HG02642 (cell line): ENCODE measurements at regions not wholly inside any gene's neighbourhood (a gene's known extent, or its start where the extent isn't known, plus 50 kb on each side); places are given as distances from the start of the nearest gene placed in this dataset.
"Not testable (repeated sequence)": the region's sequence is repeated elsewhere in the genome, so short reads cannot be mapped to it uniquely, and the experiment has no call there.

Experiments used
- ATAC-seq: cut with Tn5 transposase; IDR thresholded peaks from one replicate; pipeline ENCODE4 v1.9.1; 2021; ENCODE audit warnings: mild to moderate bottlenecking; ENCODE audit not compliant: unreplicated experiment, poor library complexity

DNA sequence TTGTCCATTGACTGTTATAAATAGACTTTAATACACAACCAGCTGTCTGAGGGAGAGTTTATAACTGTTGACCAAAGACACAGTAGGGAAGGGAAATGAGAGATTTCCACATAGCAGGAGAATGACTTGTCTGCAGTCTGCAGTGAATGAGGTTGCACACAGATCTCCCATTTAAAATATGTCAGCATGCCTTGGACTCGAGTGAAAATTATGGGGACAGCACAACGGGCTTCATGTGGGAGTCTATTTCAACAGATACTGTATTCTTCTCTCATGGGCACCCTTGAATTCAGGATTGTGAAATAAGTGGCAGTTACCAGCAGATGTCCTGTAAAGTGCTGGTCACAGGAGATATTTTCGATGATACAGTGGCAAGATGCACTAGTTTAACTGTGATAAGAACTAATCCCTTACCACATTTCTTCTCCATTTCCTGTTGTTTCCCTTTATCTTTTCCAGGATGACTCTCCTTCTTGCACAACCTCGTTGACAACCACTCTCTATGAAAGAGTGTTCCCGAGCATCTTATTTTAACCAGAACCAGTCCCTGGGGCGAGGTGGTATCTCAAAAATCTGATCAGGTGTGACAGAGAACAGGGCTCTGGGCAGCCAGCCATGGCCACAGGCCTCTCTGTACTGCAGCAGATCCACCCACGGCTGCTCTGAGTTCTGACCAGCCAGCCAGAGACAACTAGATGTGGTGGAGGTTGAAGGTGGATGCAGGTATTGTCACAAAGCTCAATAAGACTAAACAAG is 51.5 kb upstream of the MAP3K1 start:
- ATAC-seq: no peak

- no peak for ATAC-seq
Observed at GRCh38 chr5:56763182-56763581, 52.2 kb upstream of the MAP3K1 start.

- no peak for ATAC-seq
Observed at GRCh38 chr5:56761151-56761885, 54.0 kb upstream of the MAP3K1 start.

- no peak for ATAC-seq
Observed at GRCh38 chr5:56760723-56761122, 54.6 kb upstream of the MAP3K1 start.

GRCh38 chr5:56759521-56760216 is 55.7 kb upstream of the MAP3K1 start:
- no peak for ATAC-seq

DNA sequence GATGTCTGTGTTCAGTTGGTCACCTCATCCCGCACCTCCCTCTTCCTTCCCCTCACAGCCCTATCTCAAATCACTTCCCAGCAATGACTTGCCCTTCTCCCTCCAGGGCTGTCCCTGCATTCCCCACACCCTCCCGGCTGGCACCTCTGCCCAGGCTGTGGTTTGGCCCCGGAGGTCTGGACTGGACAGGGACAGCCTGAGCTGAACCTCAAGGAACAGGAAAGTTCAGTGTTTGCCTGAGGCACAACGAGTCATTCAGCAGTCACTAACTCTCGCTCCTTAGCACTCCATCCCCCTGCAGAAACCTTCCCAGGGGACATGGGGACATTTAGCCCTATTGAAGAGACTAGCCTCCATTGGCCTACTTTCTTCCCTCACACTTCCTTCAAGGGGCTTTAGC is 58.3 kb upstream of the MAP3K1 start:
- no peak for ATAC-seq

GRCh38 chr5:56755036-56755555 is 60.3 kb upstream of the MAP3K1 start:
- ATAC-seq: no peak

DNA sequence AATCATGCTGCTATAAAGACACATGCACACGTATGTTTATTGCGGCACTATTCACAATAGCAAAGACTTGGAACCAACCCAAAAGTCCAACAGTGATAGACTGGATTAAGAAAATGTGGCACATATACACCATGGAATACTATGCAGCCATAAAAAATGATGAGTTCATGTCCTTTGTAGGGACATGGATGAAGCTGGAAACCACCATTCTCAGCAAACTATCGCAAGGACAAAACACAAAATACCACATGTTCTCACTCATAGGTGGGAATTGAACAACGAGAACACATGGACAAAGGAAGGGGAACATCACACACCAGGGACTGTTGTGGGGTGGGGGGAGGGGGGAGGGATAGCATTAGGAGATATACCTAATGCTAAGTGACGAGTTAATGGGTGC is 61.8 kb upstream of the MAP3K1 start:
- not testable (repeated sequence) for ATAC-seq

DNA sequence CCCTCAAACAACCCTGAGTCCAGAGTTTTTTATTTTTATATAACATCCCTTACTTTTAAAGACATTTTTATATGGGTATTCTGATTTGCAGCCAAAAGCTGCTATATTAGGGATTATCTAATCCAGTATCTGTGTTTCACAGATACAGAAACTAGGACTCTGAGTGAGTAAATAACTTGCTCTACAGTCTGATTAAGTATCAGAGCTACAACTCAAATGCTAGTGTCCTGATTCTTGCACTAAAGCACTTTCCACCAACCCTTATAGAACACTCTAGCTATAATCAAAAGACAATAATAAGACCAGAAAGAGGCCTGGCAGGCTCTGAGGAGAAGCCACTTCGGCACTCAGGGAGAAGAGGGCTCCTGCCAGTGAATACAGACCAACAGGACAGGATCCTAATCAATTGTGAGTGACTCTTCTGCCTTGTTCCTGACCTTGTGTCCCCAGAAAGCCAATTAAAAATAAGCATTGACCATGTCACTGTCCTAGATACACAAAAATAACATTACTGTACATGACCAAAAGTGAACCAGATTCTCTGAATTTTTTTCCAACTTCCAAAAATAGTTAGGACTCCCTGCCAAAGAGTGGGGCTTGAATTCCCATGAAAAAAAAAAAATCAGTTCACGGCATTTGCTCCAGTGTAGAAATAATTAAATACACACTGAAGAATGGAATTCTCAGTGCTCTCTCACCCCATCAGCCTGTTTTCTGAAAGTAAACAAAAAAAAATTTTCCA is 63.6 kb upstream of the MAP3K1 start:
- ATAC-seq: no peak

DNA sequence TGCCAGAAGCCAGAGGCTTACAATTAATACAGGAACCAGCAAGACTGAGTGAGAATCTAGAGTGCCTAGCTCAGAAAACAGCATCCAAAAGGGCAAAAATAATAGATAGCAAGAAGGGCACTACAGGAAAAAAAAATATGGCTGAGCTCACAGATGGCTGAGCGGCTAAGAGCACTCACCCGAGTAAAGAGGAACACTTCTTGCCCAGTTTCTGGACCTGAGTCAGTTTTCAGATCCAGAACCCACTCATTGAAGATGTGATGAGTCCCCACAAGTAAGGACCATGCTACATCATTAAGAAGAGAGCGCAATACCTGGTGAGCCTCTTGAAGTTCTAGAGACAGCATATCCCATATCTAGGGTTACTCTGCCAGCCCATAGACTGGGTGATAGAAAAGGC is 65.5 kb upstream of the MAP3K1 start:
- no peak for ATAC-seq

DNA sequence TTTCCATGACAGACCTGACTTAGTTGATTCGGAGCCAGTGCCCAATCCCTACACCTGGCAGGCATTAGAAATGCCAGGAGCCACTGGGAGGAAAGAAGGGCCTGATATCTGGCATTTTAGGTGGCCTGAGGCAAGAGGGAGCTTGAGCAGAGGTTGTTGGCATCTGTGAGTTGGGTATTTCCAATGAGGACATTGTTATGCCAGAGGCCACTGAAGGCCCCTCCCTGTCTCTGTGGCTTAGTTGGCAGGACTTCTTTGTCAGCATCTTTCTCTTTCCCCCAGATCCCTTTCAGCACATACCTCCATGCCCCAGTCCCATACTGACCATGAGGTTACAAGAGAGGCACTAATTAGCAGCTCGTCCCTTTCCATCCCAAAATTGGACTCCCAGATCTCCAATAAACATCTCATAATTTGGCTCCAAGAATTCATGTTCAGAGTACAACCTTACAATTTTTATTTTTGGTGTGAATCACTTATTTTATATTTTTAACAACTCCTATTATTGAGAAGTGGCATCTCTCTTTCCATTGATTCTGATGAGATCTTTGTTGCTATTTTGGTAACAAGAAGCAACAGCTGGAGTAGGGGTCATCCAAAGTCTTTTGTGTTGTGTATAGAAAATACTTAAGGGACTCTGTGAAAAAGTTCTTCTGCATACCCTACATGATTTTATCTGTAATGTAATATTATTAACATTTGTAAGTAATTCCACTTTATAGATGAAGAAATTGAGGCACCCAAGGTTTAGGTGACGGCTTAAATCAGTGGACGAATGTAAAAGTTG is 68.6 kb upstream of the MAP3K1 start:
- ATAC-seq: no peak

- ATAC-seq: no peak
Observed at GRCh38 chr5:56745864-56746263, 69.5 kb upstream of the MAP3K1 start.

GRCh38 chr5:56740868-56741267 is 74.5 kb upstream of the MAP3K1 start:
- no peak for ATAC-seq

GRCh38 chr5:56739990-56740389 is 75.4 kb upstream of the MAP3K1 start:
- no peak for ATAC-seq

GRCh38 chr5:56737951-56738606 is 77.3 kb upstream of the MAP3K1 start:
- ATAC-seq: no peak

GRCh38 chr5:56737002-56737621 is 78.2 kb upstream of the MAP3K1 start:
- ATAC-seq: no peak

DNA sequence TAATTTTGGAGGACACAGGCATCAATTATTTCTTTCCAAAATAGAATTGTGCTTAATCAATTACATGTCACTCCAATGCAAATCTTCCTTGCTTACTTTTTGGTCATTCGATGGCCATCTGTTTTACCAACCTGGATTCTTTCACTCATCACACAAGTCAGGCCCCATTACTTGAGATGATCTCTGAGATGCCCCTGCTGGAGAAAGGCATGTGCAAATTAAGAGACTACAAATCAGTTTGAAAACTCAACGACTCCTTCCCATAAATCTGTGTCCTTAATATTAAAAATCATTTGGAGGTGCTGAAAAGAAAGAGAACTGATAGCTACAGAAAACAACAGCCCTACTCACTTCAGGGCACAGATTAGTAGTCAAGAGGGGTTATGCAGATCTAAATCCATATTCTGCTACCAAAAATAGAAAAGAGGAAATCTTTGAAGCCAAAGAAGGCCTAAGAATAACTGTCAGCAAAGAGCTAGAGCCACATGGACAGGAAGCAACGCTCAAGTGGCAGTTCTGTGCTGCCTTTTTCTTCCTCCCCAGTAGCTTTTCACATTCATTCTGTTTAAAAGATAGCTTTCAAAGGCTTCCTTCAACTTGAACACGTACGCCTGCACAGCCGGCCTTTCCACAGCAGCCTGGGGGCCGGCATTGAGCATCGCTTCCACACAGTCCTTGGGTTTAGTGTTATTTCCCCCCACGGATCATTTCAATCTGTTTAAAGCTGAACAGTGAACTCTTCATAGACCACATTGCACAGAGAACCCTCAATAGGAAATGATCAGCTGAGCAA is 79.3 kb upstream of the MAP3K1 start:
- no peak for ATAC-seq
